Nephron (organoid): ENCODE measurements at regions not wholly inside any gene's neighbourhood (a gene's known extent, or its start where the extent isn't known, plus 50 kb on each side); places are given as distances from the start of the nearest gene placed in this dataset.

Experiments
- H3K27ac Mint-ChIP-seq, 3 experiments: 2 replicates each; pipeline ENCODE4 v1.8.0; 2020; ENCODE audit warnings: mixed read lengths in 3 of 3, mild to moderate bottlenecking in 2 of 3, moderate library complexity in 1 of 3
- H3K27me3 Mint-ChIP-seq: 2 replicates; pipeline ENCODE4 v1.8.0; 2021; ENCODE audit warnings: low read depth, mild to moderate bottlenecking, moderate library complexity, mixed read lengths
- H3K36me3 Mint-ChIP-seq: 2 replicates; pipeline ENCODE4 v1.8.0; 2020; ENCODE audit warnings: low read depth, mixed read lengths
- H3K4me1 Mint-ChIP-seq: 2 replicates; pipeline ENCODE4 v1.8.0; 2020; ENCODE audit warnings: mixed read lengths
- H3K4me3 Mint-ChIP-seq, 3 experiments: 2 replicates each; pipeline ENCODE4 v1.8.0; 2020; ENCODE audit warnings: mild to moderate bottlenecking in 3 of 3, mixed read lengths in 3 of 3, moderate library complexity in 2 of 3
- H3K9me3 Mint-ChIP-seq: 2 replicates; pipeline ENCODE4 v1.8.0; 2020; ENCODE audit warnings: mixed read lengths
- TF ChIP-seq, protein P1 (sequence below), 3 experiments: fragments of 200-600 bp; sonication (generic); IDR thresholded peaks; one replicate each; pipeline ENCODE4 v1.5.0; 2021; ENCODE audit warnings: antibody characterized with exemption in 3 of 3; ENCODE audit not compliant: unreplicated experiment in 3 of 3

DNA sequence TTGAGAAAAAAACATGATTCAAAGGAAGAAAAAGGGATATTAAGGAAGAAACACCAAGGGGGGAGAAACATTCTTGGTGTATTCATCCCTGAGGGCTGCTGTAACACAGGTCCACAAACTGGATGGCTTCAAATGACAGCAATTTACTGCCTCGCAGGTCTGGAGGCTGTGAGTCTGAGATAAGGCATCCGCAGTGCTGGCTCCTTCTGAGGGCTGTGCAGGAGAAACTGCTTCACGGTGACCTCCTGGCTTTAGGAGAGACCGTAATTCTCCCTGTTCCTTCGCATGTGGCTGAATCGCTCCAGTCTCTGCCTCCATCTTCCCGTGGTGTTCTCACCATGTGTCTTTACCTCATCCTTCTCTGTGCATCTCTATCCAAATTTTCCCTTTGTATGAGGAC lies 490.7 kb downstream of the EIPR1 start:
- H3K36me3 Mint-ChIP-seq: peaks cover 7% of the 10 kb centered on the region
- H3K27ac Mint-ChIP-seq: no peak overlapping the region
- H3K27me3 Mint-ChIP-seq: peaks cover 9% of the 10 kb centered on the region
- no peak overlapping the region for H3K4me3 Mint-ChIP-seq
- H3K4me1 Mint-ChIP-seq: peaks cover 5% of the 10 kb centered on the region
- H3K9me3 Mint-ChIP-seq: peaks cover 8% of the 10 kb centered on the region
- TF ChIP-seq, protein P1, sequence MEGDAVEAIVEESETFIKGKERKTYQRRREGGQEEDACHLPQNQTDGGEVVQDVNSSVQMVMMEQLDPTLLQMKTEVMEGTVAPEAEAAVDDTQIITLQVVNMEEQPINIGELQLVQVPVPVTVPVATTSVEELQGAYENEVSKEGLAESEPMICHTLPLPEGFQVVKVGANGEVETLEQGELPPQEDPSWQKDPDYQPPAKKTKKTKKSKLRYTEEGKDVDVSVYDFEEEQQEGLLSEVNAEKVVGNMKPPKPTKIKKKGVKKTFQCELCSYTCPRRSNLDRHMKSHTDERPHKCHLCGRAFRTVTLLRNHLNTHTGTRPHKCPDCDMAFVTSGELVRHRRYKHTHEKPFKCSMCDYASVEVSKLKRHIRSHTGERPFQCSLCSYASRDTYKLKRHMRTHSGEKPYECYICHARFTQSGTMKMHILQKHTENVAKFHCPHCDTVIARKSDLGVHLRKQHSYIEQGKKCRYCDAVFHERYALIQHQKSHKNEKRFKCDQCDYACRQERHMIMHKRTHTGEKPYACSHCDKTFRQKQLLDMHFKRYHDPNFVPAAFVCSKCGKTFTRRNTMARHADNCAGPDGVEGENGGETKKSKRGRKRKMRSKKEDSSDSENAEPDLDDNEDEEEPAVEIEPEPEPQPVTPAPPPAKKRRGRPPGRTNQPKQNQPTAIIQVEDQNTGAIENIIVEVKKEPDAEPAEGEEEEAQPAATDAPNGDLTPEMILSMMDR (IDR thresholded peaks at IDR 0.05; ENCODE audit: unreplicated experiment in 3 of 3): no peak

DNA sequence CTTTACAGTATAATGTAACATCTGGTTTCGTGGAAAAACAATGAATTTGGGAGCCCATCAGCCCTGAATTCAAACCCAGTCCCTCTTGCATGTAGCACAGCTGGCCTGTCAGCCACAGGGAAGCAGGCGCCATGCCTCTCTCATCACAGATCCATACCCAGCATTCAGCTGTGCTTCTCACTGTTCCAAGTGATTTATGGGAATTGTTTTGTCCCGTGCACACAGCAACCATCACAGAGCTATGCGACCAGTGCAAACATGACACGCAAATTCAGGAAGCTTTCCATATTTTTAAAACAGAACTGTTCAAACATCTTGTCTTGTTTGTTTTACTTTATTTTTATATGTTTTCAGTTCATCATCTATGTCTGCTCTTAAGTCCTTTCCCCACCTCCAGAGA lies 496.1 kb downstream of the EIPR1 start:
- Mint-ChIP-seq H3K9me3 (peaks cover 16% of the 10 kb centered on the region), H3K4me1 (peaks cover 34% of the 10 kb centered on the region), H3K27ac (peak overlapping the region in 2 of 3 experiments; percentile 45 to 62), H3K36me3 (peaks cover 7% of the 10 kb centered on the region), H3K4me3 (no peak overlapping the region), H3K27me3 (peaks cover 3% of the 10 kb centered on the region)
- TF ChIP-seq, protein P1 (IDR thresholded peaks at IDR 0.05; ENCODE audit: unreplicated experiment in 3 of 3): no peak

DNA sequence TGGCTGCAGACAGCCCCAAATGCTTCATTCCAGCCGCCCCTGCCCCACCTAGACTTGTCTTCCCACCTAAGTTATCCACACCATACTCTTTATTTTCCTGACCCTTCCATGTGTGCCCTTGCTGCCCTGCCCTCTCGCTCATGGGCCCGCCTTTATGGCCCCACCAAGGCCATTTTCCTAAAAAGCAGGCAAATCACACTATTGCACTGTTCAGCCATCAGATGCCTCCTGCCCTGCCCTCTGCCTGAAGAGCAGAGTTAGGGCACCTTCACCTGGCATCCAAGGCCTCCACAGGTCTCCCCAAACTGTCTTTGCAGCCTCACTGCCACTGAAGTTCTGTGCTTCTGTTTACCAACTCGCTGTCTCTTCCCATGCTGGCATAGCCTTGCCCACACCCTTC lies 496.7 kb downstream of the EIPR1 start:
- Mint-ChIP-seq H3K4me1 (peaks cover 37% of the 10 kb centered on the region), H3K4me3 (no peak overlapping the region), H3K27ac (peak overlapping the region in 2 of 3 experiments; percentile 45 to 62), H3K9me3 (peaks cover 16% of the 10 kb centered on the region), H3K36me3 (peaks cover 7% of the 10 kb centered on the region), H3K27me3 (peaks cover 3% of the 10 kb centered on the region)
- TF ChIP-seq, protein P1 (IDR thresholded peaks at IDR 0.05; ENCODE audit: unreplicated experiment in 3 of 3): no peak

DNA sequence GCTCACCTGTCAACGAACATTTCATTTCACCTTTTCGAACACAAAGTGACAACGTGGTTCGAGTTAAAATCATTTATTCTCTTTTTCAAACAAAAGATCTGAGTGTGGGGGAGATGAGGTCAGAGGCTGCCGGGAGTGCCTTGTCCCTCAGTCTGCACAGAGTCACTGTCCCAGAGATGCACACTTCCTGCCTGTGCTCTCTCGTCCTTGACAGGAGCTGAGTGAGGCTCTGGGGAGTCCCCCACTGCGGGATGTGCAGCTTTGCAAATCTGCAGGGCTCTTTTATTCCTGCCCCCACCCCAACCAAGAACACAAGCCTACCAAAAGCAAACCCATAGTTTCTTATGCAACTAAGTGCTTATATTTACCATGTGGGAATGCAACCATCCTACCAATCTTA lies 497.8 kb downstream of the EIPR1 start:
- H3K36me3 Mint-ChIP-seq: peaks cover 7% of the 10 kb centered on the region
- peak overlapping the region in 1 of 3 experiments; percentile 17 for H3K27ac Mint-ChIP-seq
- peaks cover 16% of the 10 kb centered on the region for H3K9me3 Mint-ChIP-seq
- peaks cover 3% of the 10 kb centered on the region for H3K27me3 Mint-ChIP-seq
- H3K4me3 Mint-ChIP-seq: no peak overlapping the region
- H3K4me1 Mint-ChIP-seq: peaks cover 37% of the 10 kb centered on the region
- TF ChIP-seq, protein P1 (IDR thresholded peaks at IDR 0.05; ENCODE audit: unreplicated experiment in 3 of 3): no peak

DNA sequence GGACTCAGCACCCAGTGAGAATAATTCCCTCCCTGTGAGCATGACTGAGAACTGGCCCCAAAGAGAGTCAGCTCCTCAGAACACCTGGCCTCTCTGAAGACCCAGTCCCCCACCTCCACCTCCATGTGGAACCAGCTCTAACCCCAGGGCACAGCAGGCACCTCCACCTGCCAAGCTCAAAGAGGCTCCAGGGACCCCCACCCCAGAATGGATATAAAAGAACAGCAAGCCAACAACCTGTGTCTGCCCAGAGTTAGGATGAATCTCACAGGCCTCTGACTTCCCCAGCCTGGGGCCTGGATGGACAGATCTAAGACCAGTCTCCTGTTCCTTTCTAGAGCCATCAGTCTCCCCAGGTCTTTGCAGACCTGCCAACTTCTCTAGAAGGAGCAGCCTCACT lies 498.5 kb downstream of the EIPR1 start:
- H3K27ac Mint-ChIP-seq: no peak overlapping the region
- H3K36me3 Mint-ChIP-seq: peaks cover 7% of the 10 kb centered on the region
- peaks cover 3% of the 10 kb centered on the region for H3K27me3 Mint-ChIP-seq
- peaks cover 37% of the 10 kb centered on the region for H3K4me1 Mint-ChIP-seq
- H3K4me3 Mint-ChIP-seq: no peak overlapping the region
- TF ChIP-seq, protein P1 (IDR thresholded peaks at IDR 0.05; ENCODE audit: unreplicated experiment in 3 of 3): no peak
- H3K9me3 Mint-ChIP-seq: peaks cover 16% of the 10 kb centered on the region

DNA sequence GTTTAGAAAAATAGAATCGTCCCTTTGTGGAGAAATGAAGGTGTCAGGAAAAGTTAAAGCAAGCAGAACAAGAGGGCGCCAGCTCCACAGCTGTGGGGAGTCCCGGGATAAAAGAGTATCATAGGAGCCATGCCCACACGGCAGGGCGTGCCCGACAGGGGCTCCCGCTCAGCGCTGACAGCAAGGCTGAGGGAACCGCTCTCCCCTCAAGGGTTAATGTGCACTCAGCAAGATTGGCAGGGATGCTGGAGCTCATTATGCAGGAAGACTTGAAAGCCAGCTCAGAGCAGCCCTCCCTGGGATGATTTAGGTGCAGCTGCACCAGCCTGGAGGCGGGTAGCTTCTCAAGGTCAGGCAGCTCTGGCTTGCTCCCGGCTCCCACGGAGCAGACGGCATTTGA lies 500.2 kb downstream of the EIPR1 start:
- H3K9me3 Mint-ChIP-seq: peaks cover 8% of the 10 kb centered on the region
- no peaks in the 10 kb centered on the region for H3K36me3 Mint-ChIP-seq
- peaks cover 45% of the 10 kb centered on the region for H3K4me1 Mint-ChIP-seq
- peak overlapping the region in 2 of 3 experiments; percentile 4 to 37 for H3K4me3 Mint-ChIP-seq
- H3K27ac Mint-ChIP-seq: peak overlapping the region; percentile 80 to 95 (median 88)
- TF ChIP-seq, protein P1 (IDR thresholded peaks at IDR 0.05; ENCODE audit: unreplicated experiment in 3 of 3): no peak
- H3K27me3 Mint-ChIP-seq: peaks cover 8% of the 10 kb centered on the region
